GM23338 (cell line): ENCODE measurements at regions not wholly inside any gene's neighbourhood (a gene's known extent, or its start where the extent isn't known, plus 50 kb on each side); places are given as distances from the start of the nearest gene placed in this dataset.

ENCODE experiments used
- ATAC-seq: fragments of 200-7000 bp; cut with Tn5 transposase; 3 replicates; pipeline ENCODE4 v1.9.1; 2020
- DNase-seq: peaks from one replicate; pipeline ENCODE4 v3.0.0-alpha.2; 2015; ENCODE audit warnings: low spot score
- H2AFZ ChIP-seq: fragments of 200-600 bp; sonication (generic); 2 replicates; pipeline ENCODE4 v1.8.0; 2016; ENCODE audit warnings: antibody characterized with exemption, mild to moderate bottlenecking, moderate library complexity
- H3F3A ChIP-seq: fragments of 200-600 bp; sonication (generic); replicated peaks from 2 replicates; pipeline ENCODE4 v1.8.0; 2017; ENCODE audit warnings: antibody characterized with exemption, mixed run types, low read depth
- H3K27ac ChIP-seq: fragments of 200-600 bp; sonication (generic); 2 replicates; pipeline ENCODE4 v1.6.1; 2016; ENCODE audit warnings: low read depth
- H3K27me3 ChIP-seq: fragments of 200-600 bp; sonication (generic); 2 replicates; pipeline ENCODE4 v1.8.0; 2016; ENCODE audit warnings: mild to moderate bottlenecking, mixed run types, moderate library complexity; ENCODE audit not compliant: insufficient read depth
- H3K36me3 ChIP-seq: fragments of 200-600 bp; sonication (generic); 2 replicates; pipeline ENCODE4 v1.8.0; 2016; ENCODE audit warnings: mild to moderate bottlenecking; ENCODE audit not compliant: insufficient read depth
- H3K4me1 ChIP-seq: fragments of 200-600 bp; sonication (generic); 2 replicates; pipeline ENCODE4 v1.8.0; 2016; ENCODE audit warnings: mild to moderate bottlenecking, moderate library complexity; ENCODE audit not compliant: insufficient read depth
- H3K4me2 ChIP-seq: fragments of 200-600 bp; sonication (generic); 2 replicates; pipeline ENCODE4 v1.7.1; 2017; ENCODE audit warnings: mixed run types
- H3K4me3 ChIP-seq: fragments of 200-600 bp; sonication (generic); 2 replicates; pipeline ENCODE4 v1.6.1; 2016; ENCODE audit warnings: mixed run types
- H3K79me2 ChIP-seq: fragments of 200-600 bp; sonication (generic); replicated peaks from 2 replicates; pipeline ENCODE4 v1.8.0; 2017; ENCODE audit warnings: mild to moderate bottlenecking; ENCODE audit not compliant: insufficient read depth
- H3K9me2 ChIP-seq: fragments of 200-600 bp; sonication (generic); 2 replicates; pipeline ENCODE4 v1.8.0; 2017; ENCODE audit not compliant: insufficient read depth
- H4K20me1 ChIP-seq: fragments of 200-600 bp; sonication (generic); replicated peaks from 2 replicates; pipeline ENCODE4 v1.8.0; 2017; ENCODE audit warnings: mild to moderate bottlenecking; ENCODE audit not compliant: insufficient read depth
- H3K27ac Mint-ChIP-seq: 2 replicates; pipeline ENCODE4 v1.8.0; 2020; ENCODE audit warnings: inconsistent platforms, mild to moderate bottlenecking, moderate library complexity, mixed read lengths
- H3K27me3 Mint-ChIP-seq: 3 replicates; pipeline ENCODE4 v1.8.0; 2022; ENCODE audit warnings: low read depth, mild to moderate bottlenecking, moderate library complexity, mixed read lengths, inconsistent platforms; ENCODE audit not compliant: insufficient read depth, poor library complexity
- H3K36me3 Mint-ChIP-seq: 3 replicates; pipeline ENCODE4 v1.8.0; 2021; ENCODE audit warnings: low read depth, mild to moderate bottlenecking, inconsistent platforms, moderate library complexity, mixed read lengths
- H3K4me1 Mint-ChIP-seq: 3 replicates; pipeline ENCODE4 v1.8.0; 2020; ENCODE audit warnings: mild to moderate bottlenecking, inconsistent platforms, mixed read lengths
- H3K4me3 Mint-ChIP-seq: 3 replicates; pipeline ENCODE4 v1.8.0; 2021; ENCODE audit warnings: moderate library complexity, mild to moderate bottlenecking, inconsistent platforms, mixed read lengths
- H3K9me3 Mint-ChIP-seq: 3 replicates; pipeline ENCODE4 v1.8.0; 2020; ENCODE audit warnings: moderate library complexity, mild to moderate bottlenecking, inconsistent platforms, mixed read lengths
- CREB1 ChIP-seq: fragments of 250-450 bp; sonication (Bioruptor Pico); IDR thresholded peaks from 2 replicates; pipeline ENCODE4 v1.5.0; 2020; ENCODE audit warnings: low read depth, mild to moderate bottlenecking, moderate library complexity
- EZH2 ChIP-seq: fragments of 200-600 bp; sonication (generic); IDR thresholded peaks from one replicate; pipeline ENCODE4 v1.8.0; 2017; ENCODE audit warnings: antibody characterized with exemption, mild to moderate bottlenecking, low read depth; ENCODE audit not compliant: unreplicated experiment
- EZH2phosphoT487 ChIP-seq: fragments of 200-600 bp; sonication (generic); IDR thresholded peaks from one replicate; pipeline ENCODE4 v1.8.1; 2018; ENCODE audit warnings: antibody characterized with exemption; ENCODE audit not compliant: unreplicated experiment
- JUNB ChIP-seq: IDR thresholded peaks from one replicate; pipeline ENCODE4 v1.6.1; 2016; ENCODE audit warnings: antibody characterized with exemption; ENCODE audit not compliant: unreplicated experiment
- NANOG ChIP-seq: IDR thresholded peaks from 2 replicates; pipeline ENCODE4 v1.6.1; 2016; ENCODE audit warnings: antibody characterized with exemption, borderline replicate concordance
- STAT1 ChIP-seq: IDR thresholded peaks from one replicate; pipeline ENCODE4 v1.6.1; 2016; ENCODE audit warnings: antibody characterized with exemption; ENCODE audit not compliant: unreplicated experiment
- ZNF114 ChIP-seq: fragments of 250-450 bp; sonication (Bioruptor Pico); IDR thresholded peaks from 2 replicates; pipeline ENCODE4 v1.5.0; 2020; ENCODE audit warnings: mild to moderate bottlenecking, moderate library complexity
- ZNF331 ChIP-seq: fragments of 250-450 bp; sonication (Bioruptor Pico); IDR thresholded peaks from 2 replicates; pipeline ENCODE4 v1.5.0; 2020; ENCODE audit warnings: low read depth, mild to moderate bottlenecking, moderate library complexity
- TF ChIP-seq, protein P1 (sequence below), 2 experiments: fragments of 200-600 bp in 1 of 2; sonication (generic) in 1 of 2; conservative IDR thresholded peaks; 2 replicates each; pipeline versions ENCODE4 v1.5.1 to v1.6.1; 2016 to 2017; ENCODE audit warnings: antibody characterized with exemption in 2 of 2, low read depth in 2 of 2, mild to moderate bottlenecking in 2 of 2, moderate library complexity in 1 of 2
- TF ChIP-seq, protein P2 (sequence below): IDR thresholded peaks from one replicate; pipeline ENCODE4 v1.6.1; 2018; ENCODE audit warnings: antibody characterized with exemption; ENCODE audit not compliant: unreplicated experiment
- TF ChIP-seq, protein P3 (sequence below): fragments of 250-450 bp; sonication (Bioruptor Pico); IDR thresholded peaks from 2 replicates; pipeline ENCODE4 v1.5.0; 2020; ENCODE audit warnings: mild to moderate bottlenecking, moderate library complexity

DNA sequence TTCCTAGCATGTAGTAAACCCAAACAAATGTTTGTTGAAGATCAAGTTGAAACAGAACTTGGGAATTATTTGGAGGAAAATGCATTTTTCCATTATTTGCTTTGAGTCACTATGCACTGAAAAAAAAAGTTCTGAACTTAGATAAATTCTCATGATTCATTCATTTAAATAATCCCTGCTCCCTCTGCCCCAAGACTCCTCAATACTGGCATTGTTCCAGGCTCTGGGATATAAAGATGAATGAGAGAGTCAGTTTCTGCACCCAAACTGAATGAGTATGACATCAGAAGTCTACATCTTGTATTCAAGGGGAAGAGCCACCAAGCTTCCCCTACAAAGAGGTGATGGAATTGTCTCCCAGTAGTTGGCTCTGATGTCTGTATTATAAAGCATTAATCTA is 123.9 kb downstream of the SEC61B start:
- H3K27ac Mint-ChIP-seq = no peak overlapping the region
- H3K79me2 ChIP-seq = no peaks in the 10 kb centered on the region
- TF ChIP-seq STAT1 (no peak), ZNF114 (no peak), CREB1 (CRISPR knock-in tag) (no peak), EZH2 (no peak), JUNB (no peak), NANOG (no peak), EZH2phosphoT487 (no peak), ZNF331 (CRISPR knock-in tag) (no peak)
- TF ChIP-seq, protein P1, sequence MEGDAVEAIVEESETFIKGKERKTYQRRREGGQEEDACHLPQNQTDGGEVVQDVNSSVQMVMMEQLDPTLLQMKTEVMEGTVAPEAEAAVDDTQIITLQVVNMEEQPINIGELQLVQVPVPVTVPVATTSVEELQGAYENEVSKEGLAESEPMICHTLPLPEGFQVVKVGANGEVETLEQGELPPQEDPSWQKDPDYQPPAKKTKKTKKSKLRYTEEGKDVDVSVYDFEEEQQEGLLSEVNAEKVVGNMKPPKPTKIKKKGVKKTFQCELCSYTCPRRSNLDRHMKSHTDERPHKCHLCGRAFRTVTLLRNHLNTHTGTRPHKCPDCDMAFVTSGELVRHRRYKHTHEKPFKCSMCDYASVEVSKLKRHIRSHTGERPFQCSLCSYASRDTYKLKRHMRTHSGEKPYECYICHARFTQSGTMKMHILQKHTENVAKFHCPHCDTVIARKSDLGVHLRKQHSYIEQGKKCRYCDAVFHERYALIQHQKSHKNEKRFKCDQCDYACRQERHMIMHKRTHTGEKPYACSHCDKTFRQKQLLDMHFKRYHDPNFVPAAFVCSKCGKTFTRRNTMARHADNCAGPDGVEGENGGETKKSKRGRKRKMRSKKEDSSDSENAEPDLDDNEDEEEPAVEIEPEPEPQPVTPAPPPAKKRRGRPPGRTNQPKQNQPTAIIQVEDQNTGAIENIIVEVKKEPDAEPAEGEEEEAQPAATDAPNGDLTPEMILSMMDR (conservative IDR thresholded peaks at IDR 0.05; ENCODE audit: low read depth in 2 of 2) = no peak
- TF ChIP-seq, protein P2, sequence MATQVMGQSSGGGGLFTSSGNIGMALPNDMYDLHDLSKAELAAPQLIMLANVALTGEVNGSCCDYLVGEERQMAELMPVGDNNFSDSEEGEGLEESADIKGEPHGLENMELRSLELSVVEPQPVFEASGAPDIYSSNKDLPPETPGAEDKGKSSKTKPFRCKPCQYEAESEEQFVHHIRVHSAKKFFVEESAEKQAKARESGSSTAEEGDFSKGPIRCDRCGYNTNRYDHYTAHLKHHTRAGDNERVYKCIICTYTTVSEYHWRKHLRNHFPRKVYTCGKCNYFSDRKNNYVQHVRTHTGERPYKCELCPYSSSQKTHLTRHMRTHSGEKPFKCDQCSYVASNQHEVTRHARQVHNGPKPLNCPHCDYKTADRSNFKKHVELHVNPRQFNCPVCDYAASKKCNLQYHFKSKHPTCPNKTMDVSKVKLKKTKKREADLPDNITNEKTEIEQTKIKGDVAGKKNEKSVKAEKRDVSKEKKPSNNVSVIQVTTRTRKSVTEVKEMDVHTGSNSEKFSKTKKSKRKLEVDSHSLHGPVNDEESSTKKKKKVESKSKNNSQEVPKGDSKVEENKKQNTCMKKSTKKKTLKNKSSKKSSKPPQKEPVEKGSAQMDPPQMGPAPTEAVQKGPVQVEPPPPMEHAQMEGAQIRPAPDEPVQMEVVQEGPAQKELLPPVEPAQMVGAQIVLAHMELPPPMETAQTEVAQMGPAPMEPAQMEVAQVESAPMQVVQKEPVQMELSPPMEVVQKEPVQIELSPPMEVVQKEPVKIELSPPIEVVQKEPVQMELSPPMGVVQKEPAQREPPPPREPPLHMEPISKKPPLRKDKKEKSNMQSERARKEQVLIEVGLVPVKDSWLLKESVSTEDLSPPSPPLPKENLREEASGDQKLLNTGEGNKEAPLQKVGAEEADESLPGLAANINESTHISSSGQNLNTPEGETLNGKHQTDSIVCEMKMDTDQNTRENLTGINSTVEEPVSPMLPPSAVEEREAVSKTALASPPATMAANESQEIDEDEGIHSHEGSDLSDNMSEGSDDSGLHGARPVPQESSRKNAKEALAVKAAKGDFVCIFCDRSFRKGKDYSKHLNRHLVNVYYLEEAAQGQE = no peak
- TF ChIP-seq, protein P3, sequence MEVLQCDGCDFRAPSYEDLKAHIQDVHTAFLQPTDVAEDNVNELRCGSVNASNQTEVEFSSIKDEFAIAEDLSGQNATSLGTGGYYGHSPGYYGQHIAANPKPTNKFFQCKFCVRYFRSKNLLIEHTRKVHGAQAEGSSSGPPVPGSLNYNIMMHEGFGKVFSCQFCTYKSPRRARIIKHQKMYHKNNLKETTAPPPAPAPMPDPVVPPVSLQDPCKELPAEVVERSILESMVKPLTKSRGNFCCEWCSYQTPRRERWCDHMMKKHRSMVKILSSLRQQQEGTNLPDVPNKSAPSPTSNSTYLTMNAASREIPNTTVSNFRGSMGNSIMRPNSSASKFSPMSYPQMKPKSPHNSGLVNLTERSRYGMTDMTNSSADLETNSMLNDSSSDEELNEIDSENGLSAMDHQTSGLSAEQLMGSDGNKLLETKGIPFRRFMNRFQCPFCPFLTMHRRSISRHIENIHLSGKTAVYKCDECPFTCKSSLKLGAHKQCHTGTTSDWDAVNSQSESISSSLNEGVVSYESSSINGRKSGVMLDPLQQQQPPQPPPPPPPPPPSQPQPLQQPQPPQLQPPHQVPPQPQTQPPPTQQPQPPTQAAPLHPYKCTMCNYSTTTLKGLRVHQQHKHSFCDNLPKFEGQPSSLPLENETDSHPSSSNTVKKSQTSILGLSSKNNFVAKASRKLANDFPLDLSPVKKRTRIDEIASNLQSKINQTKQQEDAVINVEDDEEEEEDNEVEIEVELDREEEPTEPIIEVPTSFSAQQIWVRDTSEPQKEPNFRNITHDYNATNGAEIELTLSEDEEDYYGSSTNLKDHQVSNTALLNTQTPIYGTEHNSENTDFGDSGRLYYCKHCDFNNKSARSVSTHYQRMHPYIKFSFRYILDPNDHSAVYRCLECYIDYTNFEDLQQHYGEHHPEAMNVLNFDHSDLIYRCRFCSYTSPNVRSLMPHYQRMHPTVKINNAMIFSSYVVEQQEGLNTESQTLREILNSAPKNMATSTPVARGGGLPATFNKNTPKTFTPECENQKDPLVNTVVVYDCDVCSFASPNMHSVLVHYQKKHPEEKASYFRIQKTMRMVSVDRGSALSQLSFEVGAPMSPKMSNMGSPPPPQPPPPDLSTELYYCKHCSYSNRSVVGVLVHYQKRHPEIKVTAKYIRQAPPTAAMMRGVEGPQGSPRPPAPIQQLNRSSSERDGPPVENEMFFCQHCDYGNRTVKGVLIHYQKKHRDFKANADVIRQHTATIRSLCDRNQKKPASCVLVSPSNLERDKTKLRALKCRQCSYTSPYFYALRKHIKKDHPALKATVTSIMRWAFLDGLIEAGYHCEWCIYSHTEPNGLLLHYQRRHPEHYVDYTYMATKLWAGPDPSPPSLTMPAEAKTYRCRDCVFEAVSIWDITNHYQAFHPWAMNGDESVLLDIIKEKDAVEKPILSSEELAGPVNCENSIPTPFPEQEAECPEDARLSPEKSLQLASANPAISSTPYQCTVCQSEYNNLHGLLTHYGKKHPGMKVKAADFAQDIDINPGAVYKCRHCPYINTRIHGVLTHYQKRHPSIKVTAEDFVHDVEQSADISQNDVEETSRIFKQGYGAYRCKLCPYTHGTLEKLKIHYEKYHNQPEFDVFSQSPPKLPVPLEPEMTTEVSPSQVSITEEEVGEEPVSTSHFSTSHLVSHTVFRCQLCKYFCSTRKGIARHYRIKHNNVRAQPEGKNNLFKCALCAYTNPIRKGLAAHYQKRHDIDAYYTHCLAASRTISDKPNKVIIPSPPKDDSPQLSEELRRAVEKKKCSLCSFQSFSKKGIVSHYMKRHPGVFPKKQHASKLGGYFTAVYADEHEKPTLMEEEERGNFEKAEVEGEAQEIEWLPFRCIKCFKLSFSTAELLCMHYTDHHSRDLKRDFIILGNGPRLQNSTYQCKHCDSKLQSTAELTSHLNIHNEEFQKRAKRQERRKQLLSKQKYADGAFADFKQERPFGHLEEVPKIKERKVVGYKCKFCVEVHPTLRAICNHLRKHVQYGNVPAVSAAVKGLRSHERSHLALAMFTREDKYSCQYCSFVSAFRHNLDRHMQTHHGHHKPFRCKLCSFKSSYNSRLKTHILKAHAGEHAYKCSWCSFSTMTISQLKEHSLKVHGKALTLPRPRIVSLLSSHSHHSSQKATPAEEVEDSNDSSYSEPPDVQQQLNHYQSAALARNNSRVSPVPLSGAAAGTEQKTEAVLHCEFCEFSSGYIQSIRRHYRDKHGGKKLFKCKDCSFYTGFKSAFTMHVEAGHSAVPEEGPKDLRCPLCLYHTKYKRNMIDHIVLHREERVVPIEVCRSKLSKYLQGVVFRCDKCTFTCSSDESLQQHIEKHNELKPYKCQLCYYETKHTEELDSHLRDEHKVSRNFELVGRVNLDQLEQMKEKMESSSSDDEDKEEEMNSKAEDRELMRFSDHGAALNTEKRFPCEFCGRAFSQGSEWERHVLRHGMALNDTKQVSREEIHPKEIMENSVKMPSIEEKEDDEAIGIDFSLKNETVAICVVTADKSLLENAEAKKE (CRISPR knock-in tag) = no peak
- H3K4me3 Mint-ChIP-seq = no peak overlapping the region
- H3F3A ChIP-seq = no peaks in the 10 kb centered on the region
- no peaks in the 10 kb centered on the region for H3K9me3 Mint-ChIP-seq
- no peak overlapping the region for H3K4me3 ChIP-seq
- H3K36me3 ChIP-seq = no peaks in the 10 kb centered on the region; the same call in 1 of the 2 replicates
- ATAC-seq (no peak), DNase-seq (no peak)
- H3K27me3 Mint-ChIP-seq = no peaks in the 10 kb centered on the region
- H3K9me2 ChIP-seq = no peaks in the 10 kb centered on the region
- no peaks in the 10 kb centered on the region for H3K4me1 ChIP-seq
- no peaks in the 10 kb centered on the region for H3K4me1 Mint-ChIP-seq
- no peaks in the 10 kb centered on the region for H3K36me3 Mint-ChIP-seq
- no peak overlapping the region for H2AFZ ChIP-seq
- no peak overlapping the region for H3K4me2 ChIP-seq
- no peak overlapping the region for H3K27ac ChIP-seq
- H3K27me3 ChIP-seq = no peaks in the 10 kb centered on the region
- no peaks in the 10 kb centered on the region for H4K20me1 ChIP-seq
